ENCODE measurements at regions not wholly inside any gene's neighbourhood (a gene's known extent, or its start where the extent isn't known, plus 50 kb on each side); places are given as distances from the start of the nearest gene placed in this dataset.

DNA sequence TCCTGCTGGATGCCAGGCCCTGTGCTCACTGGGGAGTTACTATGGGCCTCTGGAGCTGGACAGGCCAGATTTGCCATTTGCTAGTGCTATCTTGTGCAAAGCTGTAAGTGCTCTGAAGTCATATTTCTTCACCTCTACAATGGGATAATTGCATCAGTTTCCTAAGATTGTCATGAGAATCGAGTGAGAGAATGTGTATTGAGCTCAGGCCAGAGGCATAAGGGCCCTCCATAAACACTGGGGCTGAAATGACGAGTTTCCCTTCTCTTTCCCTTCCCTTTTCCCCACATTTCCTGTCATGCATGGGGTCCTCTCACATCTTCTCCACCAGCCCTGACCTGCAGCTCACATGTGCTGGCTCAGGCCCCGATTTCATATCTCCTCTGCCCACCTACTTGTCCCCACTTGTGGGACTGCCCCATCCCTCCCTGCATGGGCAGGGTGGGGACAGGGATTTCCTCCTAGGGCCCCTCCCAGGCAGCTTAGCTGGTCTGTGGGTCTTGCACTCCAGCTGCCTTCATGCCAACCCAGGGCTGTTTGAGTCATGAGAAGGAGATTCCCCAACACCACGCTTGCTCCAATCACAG, 358.8 kb downstream of the MID1IP1 start:
- TF ChIP-seq CTCF (IDR thresholded peaks at IDR 0.05; ENCODE audit: low read length) (no peak), EZH2 (IDR thresholded peaks at IDR 0.05; ENCODE audit: borderline replicate concordance, low read length) (no peak)
- Histone ChIP-seq H2AFZ (ENCODE audit: low read length) (no peak overlapping the region), H3K4me2 (ENCODE audit: low read length) (no peak overlapping the region), H3K27me3 (ENCODE audit: insufficient read depth, low read length) (no peaks in the 10 kb centered on the region), H3K36me3 (ENCODE audit: insufficient read depth, low read length) (no peaks in the 10 kb centered on the region), H3K79me2 (ENCODE audit: insufficient read depth, low read length) (no peaks in the 10 kb centered on the region), H3F3A (ENCODE audit: insufficient read depth, low read length) (no peaks in the 10 kb centered on the region), H3K4me3 (ENCODE audit: low read depth, low read length, poor library complexity, severe bottlenecking) (no peak overlapping the region), H3K4me1 (ENCODE audit: insufficient read depth, low read length, severe bottlenecking) (no peaks in the 10 kb centered on the region), H3K27ac (ENCODE audit: low read depth, low read length, poor library complexity, severe bottlenecking) (no peak overlapping the region), H3K9me2 (ENCODE audit: low read depth, low read length) (no peaks in the 10 kb centered on the region), H3K9ac (ENCODE audit: low read length) (no peak overlapping the region), H3K9me3 (ENCODE audit: low read length) (no peaks in the 10 kb centered on the region), H4K20me1 (ENCODE audit: insufficient read depth, low read length) (no peaks in the 10 kb centered on the region)

DNA sequence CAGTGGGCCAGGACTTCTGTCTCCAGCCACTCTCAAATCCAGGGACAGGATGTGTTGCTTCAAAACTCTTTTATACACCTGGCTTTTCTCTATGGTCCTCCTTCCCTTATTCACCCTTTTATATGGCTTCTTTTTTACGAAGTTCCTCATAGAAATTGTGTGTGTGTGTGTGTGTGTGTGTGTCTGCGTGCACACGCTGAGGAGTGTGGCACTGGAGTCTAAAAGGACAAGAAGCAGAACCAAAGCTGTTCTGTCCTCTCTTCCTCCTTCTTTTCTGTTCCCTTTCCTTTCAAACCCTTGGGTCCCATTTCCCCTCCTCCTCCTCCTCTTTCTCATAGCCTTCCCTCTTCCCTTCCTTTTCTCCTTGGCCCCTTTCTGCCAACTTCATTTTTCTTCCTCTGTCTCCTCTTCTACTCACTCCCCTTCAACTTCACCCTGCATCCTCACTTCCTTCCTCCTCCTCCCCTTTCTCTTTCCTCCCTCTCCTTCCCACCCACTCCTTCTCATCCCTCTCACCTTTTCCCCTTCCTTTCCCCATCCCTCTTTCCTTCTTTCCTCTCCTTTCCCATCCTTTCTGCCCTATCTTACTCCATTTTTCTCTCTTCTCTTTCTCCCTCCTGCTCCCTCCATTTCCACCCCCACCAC, 360.5 kb downstream of the MID1IP1 start:
- Histone ChIP-seq H3K4me3 (ENCODE audit: low read depth, low read length, poor library complexity, severe bottlenecking) (no peak overlapping the region), H3K9ac (ENCODE audit: low read length) (no peak overlapping the region), H3K9me2 (ENCODE audit: low read depth, low read length) (no peaks in the 10 kb centered on the region), H3K27ac (ENCODE audit: low read depth, low read length, poor library complexity, severe bottlenecking) (no peak overlapping the region), H3F3A (ENCODE audit: insufficient read depth, low read length) (no peaks in the 10 kb centered on the region), H4K20me1 (ENCODE audit: insufficient read depth, low read length) (no peaks in the 10 kb centered on the region), H2AFZ (ENCODE audit: low read length) (no peak overlapping the region), H3K36me3 (ENCODE audit: insufficient read depth, low read length) (no peaks in the 10 kb centered on the region), H3K79me2 (ENCODE audit: insufficient read depth, low read length) (no peaks in the 10 kb centered on the region), H3K4me1 (ENCODE audit: insufficient read depth, low read length, severe bottlenecking) (no peaks in the 10 kb centered on the region), H3K27me3 (ENCODE audit: insufficient read depth, low read length) (no peaks in the 10 kb centered on the region), H3K9me3 (ENCODE audit: low read length) (no peaks in the 10 kb centered on the region), H3K4me2 (ENCODE audit: low read length) (no peak overlapping the region)
- TF ChIP-seq CTCF (IDR thresholded peaks at IDR 0.05; ENCODE audit: low read length) (no peak), EZH2 (IDR thresholded peaks at IDR 0.05; ENCODE audit: borderline replicate concordance, low read length) (no peak)

DNA sequence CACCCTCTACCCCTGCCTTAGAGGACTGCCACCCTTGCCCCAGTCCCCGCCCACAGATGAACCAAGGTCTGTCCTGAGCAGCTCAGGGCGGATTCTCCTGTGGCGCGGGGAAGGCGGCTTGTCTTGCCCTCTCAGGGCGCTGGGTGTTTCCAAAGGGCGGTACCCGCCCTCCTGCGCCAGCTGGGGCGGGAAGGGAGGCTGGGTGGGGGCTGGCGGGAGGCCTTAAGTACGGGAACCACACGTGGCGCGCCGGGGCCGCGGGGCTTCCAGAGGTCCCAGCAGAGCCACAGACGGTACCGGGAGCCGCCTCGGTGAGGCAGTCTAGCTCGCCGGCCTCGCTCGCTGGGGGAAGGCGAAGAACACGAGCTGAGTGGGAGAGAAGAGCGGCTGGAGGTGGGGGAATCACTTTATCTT, 361.1 kb downstream of the MID1IP1 start:
- Histone ChIP-seq H2AFZ (ENCODE audit: low read length) (no peak overlapping the region), H3K9me2 (ENCODE audit: low read depth, low read length) (no peaks in the 10 kb centered on the region), H3K4me3 (ENCODE audit: low read depth, low read length, poor library complexity, severe bottlenecking) (no peak overlapping the region), H3K4me1 (ENCODE audit: insufficient read depth, low read length, severe bottlenecking) (no peaks in the 10 kb centered on the region), H3K27ac (ENCODE audit: low read depth, low read length, poor library complexity, severe bottlenecking) (no peak overlapping the region), H3K79me2 (ENCODE audit: insufficient read depth, low read length) (no peaks in the 10 kb centered on the region), H3K9ac (ENCODE audit: low read length) (no peak overlapping the region), H3K27me3 (ENCODE audit: insufficient read depth, low read length) (no peaks in the 10 kb centered on the region), H4K20me1 (ENCODE audit: insufficient read depth, low read length) (no peaks in the 10 kb centered on the region), H3K9me3 (ENCODE audit: low read length) (no peaks in the 10 kb centered on the region), H3K36me3 (ENCODE audit: insufficient read depth, low read length) (no peaks in the 10 kb centered on the region), H3K4me2 (ENCODE audit: low read length) (no peak overlapping the region), H3F3A (ENCODE audit: insufficient read depth, low read length) (no peaks in the 10 kb centered on the region)
- TF ChIP-seq EZH2 (IDR thresholded peaks at IDR 0.05; ENCODE audit: borderline replicate concordance, low read length) = no peak
- no peak for TF ChIP-seq CTCF (IDR thresholded peaks at IDR 0.05; ENCODE audit: low read length)
